Middle frontal gyrus (tissue), 1 donor: ENCODE measurements at regions not wholly inside any gene's neighbourhood (a gene's known extent, or its start where the extent isn't known, plus 50 kb on each side); places are given as distances from the start of the nearest gene placed in this dataset.

Source experiments
- DNase-seq: peaks from one replicate; pipeline ENCODE4 v3.0.0-alpha.2; 2015; ENCODE audit warnings: low spot score; ENCODE audit errors: extremely low spot score

- DNase-seq = no peak
Observed at GRCh38 chr9:13759551-13759950, 480.1 kb upstream of the MPDZ start.

- DNase-seq = no peak
Observed at GRCh38 chr9:13758936-13759335, 479.4 kb upstream of the MPDZ start.

- DNase-seq = no peak
Observed at GRCh38 chr9:13756943-13757342, 477.5 kb upstream of the MPDZ start.

- no peak for DNase-seq
Observed at GRCh38 chr9:13755551-13755950, 476.1 kb upstream of the MPDZ start.

- no peak for DNase-seq
Observed at GRCh38 chr9:13750639-13751038, 471.1 kb upstream of the MPDZ start.

GRCh38 chr9:13750061-13750460, 470.6 kb upstream of the MPDZ start:
- no peak for DNase-seq

- no peak for DNase-seq
Observed at GRCh38 chr9:13746876-13747275, 467.4 kb upstream of the MPDZ start.

GRCh38 chr9:13744261-13744901, 464.9 kb upstream of the MPDZ start:
- DNase-seq = no peak

- no peak for DNase-seq
Observed at GRCh38 chr9:13737885-13738284, 458.4 kb upstream of the MPDZ start.

- DNase-seq = no peak
Observed at GRCh38 chr9:13735181-13735580, 455.7 kb upstream of the MPDZ start.

GRCh38 chr9:13734601-13735000, 455.1 kb upstream of the MPDZ start:
- DNase-seq = no peak

- DNase-seq = no peak
Observed at GRCh38 chr9:13732290-13732689, 452.8 kb upstream of the MPDZ start.

- DNase-seq = no peak
Observed at GRCh38 chr9:13731637-13732036, 452.1 kb upstream of the MPDZ start.

- DNase-seq = no peak
Observed at GRCh38 chr9:13729955-13730354, 450.5 kb upstream of the MPDZ start.

GRCh38 chr9:13728917-13729811, 449.7 kb upstream of the MPDZ start:
- DNase-seq = no peak

- DNase-seq = no peak
Observed at GRCh38 chr9:13728131-13728530, 448.6 kb upstream of the MPDZ start.

- no peak for DNase-seq
Observed at GRCh38 chr9:13726746-13727145, 447.3 kb upstream of the MPDZ start.

- DNase-seq = no peak
Observed at GRCh38 chr9:13725516-13725915, 446.0 kb upstream of the MPDZ start.

GRCh38 chr9:13721481-13722235, 442.2 kb upstream of the MPDZ start:
- no peak for DNase-seq

GRCh38 chr9:13719981-13720676, 440.6 kb upstream of the MPDZ start:
- DNase-seq = no peak

GRCh38 chr9:13719446-13719845, 440.0 kb upstream of the MPDZ start:
- DNase-seq = no peak

GRCh38 chr9:13718539-13718938, 439.0 kb upstream of the MPDZ start:
- DNase-seq = no peak
